ENCODE measurements at regions not wholly inside any gene's neighbourhood (a gene's known extent, or its start where the extent isn't known, plus 50 kb on each side); places are given as distances from the start of the nearest gene placed in this dataset.
A peak's percentile ranks its signal among the peaks of the same experiment; 100 is the strongest.

DNA sequence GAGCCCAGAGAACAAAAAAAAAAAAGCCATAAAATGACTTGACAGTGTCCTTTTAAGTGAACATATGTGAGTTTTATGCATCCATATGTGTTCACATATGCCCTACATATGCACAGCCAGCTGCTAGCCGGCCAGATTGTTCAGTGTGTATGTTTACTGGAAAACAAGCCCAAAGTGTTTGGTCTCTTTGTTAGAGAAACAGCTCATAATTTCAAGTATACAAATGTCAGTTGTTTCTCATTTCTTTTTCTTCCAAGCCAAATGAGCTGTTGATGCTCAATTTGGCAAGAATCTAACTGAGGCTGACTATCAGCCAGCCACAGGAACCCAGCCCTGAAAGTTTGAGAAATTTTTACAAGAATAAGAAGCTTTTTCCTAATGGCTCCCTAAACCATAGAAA is 60.8 kb upstream of the TSPAN8 start:
- H3K4me3 ChIP-seq (ENCODE audit: low read depth, poor library complexity, severe bottlenecking) = no peak overlapping the region
- WGBS, 2 donors = 33 to 42% methylated on average over 1 of the region's 1 CpG
- no peak for DNase-seq (ENCODE audit: low spot score in 2 of 2)
- TF ChIP-seq, protein P1, sequence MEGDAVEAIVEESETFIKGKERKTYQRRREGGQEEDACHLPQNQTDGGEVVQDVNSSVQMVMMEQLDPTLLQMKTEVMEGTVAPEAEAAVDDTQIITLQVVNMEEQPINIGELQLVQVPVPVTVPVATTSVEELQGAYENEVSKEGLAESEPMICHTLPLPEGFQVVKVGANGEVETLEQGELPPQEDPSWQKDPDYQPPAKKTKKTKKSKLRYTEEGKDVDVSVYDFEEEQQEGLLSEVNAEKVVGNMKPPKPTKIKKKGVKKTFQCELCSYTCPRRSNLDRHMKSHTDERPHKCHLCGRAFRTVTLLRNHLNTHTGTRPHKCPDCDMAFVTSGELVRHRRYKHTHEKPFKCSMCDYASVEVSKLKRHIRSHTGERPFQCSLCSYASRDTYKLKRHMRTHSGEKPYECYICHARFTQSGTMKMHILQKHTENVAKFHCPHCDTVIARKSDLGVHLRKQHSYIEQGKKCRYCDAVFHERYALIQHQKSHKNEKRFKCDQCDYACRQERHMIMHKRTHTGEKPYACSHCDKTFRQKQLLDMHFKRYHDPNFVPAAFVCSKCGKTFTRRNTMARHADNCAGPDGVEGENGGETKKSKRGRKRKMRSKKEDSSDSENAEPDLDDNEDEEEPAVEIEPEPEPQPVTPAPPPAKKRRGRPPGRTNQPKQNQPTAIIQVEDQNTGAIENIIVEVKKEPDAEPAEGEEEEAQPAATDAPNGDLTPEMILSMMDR (IDR thresholded peaks at IDR 0.05) = no peak
- TF ChIP-seq POLR2A (IDR thresholded peaks at IDR 0.05) = no peak
- intact Hi-C loops (cut with DNase I; ENCODE audit: low total_unique reads) = no loop called here

DNA sequence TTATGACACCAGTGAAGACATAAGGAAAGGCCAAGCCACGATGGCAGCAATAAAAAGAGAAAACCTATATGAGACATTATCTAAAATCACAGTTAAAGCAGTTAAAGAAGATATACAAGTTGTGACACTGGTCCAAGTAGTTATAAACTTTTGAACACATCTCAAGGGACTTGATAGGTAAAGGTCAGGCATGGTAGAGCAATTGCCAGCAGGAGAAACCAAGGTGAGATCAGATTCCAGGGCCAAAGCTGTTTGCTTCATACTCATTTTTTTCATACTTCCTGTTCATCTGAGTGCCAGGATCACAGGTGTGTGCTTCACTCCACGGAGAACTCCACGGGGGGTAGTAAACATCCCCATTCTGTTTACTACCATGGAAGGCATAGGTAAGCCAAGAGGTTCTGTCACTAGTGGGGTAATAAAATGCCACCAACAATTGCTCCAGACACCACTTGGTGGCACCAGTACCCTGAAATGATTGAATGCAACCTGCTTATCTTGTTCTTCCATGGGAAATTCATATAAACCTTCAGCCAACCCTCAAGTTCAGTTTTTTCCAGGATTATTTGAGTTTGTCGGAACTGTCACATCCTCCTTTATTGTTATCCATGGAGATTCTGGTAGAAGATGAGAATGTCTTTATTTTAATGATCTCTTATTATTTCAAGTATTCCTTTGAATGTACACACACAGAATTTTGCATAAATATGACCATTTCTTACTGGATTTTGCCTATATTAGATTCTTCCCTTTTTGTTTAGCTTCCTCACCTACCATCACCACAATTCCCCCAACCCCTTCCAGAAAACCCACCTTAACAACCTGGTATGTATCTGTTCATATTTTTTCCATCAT is 59.2 kb upstream of the TSPAN8 start:
- no peak for TF ChIP-seq POLR2A (IDR thresholded peaks at IDR 0.05)
- TF ChIP-seq, protein P1 (IDR thresholded peaks at IDR 0.05) = no peak

DNA sequence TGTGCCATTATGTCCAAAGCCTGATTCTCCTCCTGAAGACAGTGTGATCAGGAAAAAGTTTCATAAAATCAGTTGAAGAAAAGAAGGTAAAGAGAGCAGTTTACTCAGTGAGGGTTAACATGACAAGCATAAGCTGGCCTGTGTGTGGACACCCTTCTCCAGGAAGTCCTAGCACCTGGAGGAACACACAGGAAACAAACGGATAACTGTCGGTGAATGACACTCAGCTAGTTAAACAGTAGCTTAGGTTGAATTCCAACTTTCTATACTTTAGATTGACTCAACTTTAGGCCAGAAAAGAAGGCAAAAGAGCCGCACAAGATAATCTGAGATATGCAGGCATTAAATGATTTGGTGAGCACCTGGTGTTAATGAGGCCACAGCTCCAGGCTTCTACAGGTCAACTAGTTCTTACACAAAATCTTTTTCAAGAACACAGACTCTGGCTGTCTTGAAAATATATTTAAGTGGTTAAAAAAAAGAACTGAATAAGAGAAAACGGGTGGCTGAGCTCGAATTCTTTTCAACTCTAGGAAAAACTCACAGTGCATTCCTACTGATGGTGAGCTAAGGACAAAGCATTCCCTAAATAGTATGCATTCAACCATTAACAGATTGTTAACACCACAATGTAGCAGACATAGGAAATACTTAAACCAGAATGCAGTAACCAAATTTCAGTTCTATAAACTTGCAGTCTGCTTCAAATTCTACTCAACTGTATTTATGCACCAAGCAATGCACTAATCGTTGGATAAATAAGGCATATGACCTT is 56.9 kb upstream of the TSPAN8 start:
- 64% methylated on average over 6 of the region's 6 CpGs for WGBS, 2 donors
- no peak for TF ChIP-seq POLR2A (IDR thresholded peaks at IDR 0.05)
- TF ChIP-seq, protein P1 (IDR thresholded peaks at IDR 0.05) = no peak
- H3K4me3 ChIP-seq (ENCODE audit: low read depth, poor library complexity, severe bottlenecking) = no peak overlapping the region
- no peak for DNase-seq (ENCODE audit: low spot score in 2 of 2)
- intact Hi-C loops (cut with DNase I; ENCODE audit: low total_unique reads) = no loop called here

More for the DNA sequence above, 59.2 kb upstream of the TSPAN8 start:
- peak in 1 of 2 donors; percentile 33 for DNase-seq (ENCODE audit: low spot score in 2 of 2)
- intact Hi-C loops (cut with DNase I; ENCODE audit: low total_unique reads) = no loop called here
- no peak overlapping the region for H3K4me3 ChIP-seq (ENCODE audit: low read depth, poor library complexity, severe bottlenecking)
- 45 to 49% methylated on average over 4 of the region's 4 CpGs for WGBS, 2 donors

DNA sequence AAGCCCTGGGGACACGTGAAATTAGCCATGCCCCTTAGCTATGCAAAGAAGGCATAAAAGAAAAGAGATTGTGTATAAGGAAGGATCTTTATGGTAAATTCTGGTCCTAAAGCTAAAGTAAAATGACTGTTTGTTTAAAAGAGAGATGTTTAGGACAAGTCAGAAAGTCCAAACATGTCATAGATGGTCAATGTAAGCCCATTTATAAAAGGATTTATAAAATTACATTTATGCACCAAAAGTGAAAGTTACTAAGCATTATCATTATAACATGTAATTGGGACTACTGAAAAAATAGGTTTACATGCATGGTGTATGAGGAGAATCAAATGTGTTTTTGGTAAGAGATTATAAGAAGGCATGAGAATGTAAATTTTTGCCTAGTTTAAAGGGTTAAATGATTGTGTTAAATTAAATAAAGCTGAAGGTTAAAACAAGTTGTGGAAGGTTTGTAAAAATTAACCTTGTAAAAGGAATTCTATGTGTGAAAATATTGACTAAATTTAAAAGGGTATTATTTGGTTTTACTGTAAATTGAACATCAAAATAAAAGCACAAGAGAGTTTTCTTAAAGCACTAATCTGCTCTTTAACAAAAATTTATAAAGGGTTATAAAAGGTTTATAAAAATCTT is 50.4 kb upstream of the TSPAN8 start:
- intact Hi-C loops (cut with DNase I; ENCODE audit: low total_unique reads) = no loop called here
- TF ChIP-seq, protein P1 (IDR thresholded peaks at IDR 0.05) = no peak
- no peak for TF ChIP-seq POLR2A (IDR thresholded peaks at IDR 0.05)

More for the DNA sequence above, 50.4 kb upstream of the TSPAN8 start:
- no peak overlapping the region for H3K4me3 ChIP-seq (ENCODE audit: low read depth, poor library complexity, severe bottlenecking)
- 47 to 96% methylated on average over 1 of the region's 1 CpG for WGBS, 2 donors
- no peak for DNase-seq (ENCODE audit: low spot score in 2 of 2)
